H54 (cell line): ENCODE measurements at regions not wholly inside any gene's neighbourhood (a gene's known extent, or its start where the extent isn't known, plus 50 kb on each side); places are given as distances from the start of the nearest gene placed in this dataset.
A peak's percentile ranks its signal among the peaks of the same experiment; 100 is the strongest.
"Not testable (repeated sequence)": the region's sequence is repeated elsewhere in the genome, so short reads cannot be mapped to it uniquely, and the experiment has no call there.

Source experiments
- DNase-seq: peaks from one replicate; pipeline ENCODE4 v3.0.0; 2011; ENCODE audit warnings: low spot score, mixed read lengths; ENCODE audit not compliant: insufficient read length
- FAIRE-seq: peaks from 3 replicates; lab custom pipeline; 2011; peaks lifted over from hg19 to GRCh38; lab: Jason Lieb, UNC
- POLR2A ChIP-seq: IDR thresholded peaks from 2 replicates; pipeline ENCODE4 v1.6.1; 2011; ENCODE audit warnings: low read depth, mild to moderate bottlenecking, low read length

DNA sequence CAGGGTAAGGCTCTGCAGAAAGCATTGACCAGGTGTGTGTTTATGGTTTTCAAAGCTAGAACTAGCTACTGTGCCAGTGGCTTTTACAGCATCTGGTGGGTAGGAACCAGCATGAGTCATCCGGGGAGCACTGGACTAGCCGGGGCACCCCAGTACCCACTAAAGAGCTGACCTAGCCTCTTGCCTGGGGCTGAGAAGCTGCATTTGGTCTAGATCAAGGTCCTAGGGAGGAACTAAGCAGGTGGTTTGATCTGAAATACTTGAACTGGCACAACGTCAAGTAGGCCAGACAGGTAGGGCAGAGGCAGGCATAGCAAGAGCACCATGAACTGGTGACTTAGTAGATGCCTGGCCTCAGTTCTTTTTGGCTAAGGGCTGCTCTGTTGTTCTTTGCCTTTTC lies 109.8 kb upstream of the PTPRK start:
- TF ChIP-seq POLR2A, result no peak
- FAIRE-seq, result no peak
- DNase-seq, result no peak

DNA sequence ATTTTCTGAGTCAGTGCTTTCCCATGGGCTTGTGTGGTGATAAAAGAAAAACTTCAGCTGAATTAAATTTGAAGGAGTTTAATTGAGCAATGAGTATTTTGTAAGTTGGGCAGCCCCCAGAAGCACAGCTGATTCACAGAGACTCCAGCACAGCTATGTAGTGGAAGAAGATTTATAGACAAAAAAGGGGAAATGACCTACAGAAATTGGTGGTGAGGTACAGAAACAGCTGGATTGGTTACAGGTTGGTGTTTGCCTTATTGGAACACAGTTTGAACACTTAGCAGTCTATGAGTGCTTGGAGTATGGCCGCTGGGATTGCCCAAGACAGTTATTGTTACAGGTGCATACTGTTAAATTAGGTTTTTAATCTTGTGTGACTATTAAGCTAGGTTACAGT lies 96.9 kb upstream of the PTPRK start:
- FAIRE-seq, result no peak
- no peak for TF ChIP-seq POLR2A
- DNase-seq, result no peak

DNA sequence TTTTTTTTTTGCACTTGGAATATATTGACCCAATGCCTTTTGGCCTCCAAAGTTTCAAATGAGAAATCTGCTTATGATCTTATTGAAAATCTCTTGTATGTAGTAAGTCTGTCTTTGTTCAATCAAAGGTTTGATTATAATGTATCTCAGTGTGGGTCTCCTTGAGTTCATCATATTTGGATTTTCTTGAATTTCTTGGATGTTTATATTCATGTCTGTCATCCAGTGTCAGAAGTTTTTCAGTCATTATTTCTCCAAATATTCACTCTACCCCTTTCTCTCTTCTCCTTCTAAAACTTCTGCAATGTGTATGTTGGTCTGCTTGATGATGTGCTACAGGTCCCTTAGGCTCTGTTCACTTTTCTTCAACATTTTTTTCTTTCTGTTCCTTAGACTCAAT lies 95.9 kb upstream of the PTPRK start:
- TF ChIP-seq POLR2A, result no peak
- FAIRE-seq, result no peak
- DNase-seq, result no peak

DNA sequence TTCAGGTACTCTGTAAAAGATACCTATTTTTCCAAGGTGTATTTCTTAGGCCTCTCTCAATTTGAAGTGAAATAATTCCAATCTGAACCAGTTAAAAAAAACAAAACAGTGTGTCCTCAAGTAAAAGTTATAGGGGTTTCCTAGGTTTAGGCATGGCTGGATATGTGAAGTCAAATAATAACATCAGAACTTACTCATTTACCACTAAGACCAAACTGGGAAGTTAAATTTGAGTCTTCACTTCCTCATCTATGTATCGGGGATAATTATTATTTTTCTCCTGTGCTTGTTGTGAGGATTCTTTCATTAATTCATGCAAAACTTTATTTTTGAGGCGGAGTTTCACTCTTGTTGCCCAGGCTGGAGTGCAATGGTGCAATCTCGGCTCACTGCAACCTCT lies 86.2 kb upstream of the PTPRK start:
- FAIRE-seq, result no peak
- DNase-seq, result no peak
- TF ChIP-seq POLR2A, result no peak

DNA sequence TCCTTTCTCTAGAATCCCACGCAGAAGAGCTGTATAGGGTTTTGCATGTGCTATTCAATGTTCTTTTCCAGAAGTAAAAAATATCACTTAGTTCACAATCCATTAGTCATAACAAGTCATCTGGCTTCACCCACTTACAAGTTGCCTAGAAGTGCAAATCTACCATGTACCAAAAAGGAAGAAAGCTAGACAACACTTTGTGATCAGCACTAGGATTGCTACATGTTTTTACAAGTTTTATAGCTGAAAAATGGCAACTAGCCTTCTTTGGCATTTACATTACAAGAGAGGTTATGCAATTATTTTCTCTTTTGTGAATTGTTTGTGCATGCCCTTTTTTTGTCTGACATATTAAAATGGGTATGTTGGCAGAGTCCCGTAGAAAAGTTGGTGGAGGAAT lies 85.6 kb upstream of the PTPRK start:
- DNase-seq, result no peak
- no peak for TF ChIP-seq POLR2A

DNA sequence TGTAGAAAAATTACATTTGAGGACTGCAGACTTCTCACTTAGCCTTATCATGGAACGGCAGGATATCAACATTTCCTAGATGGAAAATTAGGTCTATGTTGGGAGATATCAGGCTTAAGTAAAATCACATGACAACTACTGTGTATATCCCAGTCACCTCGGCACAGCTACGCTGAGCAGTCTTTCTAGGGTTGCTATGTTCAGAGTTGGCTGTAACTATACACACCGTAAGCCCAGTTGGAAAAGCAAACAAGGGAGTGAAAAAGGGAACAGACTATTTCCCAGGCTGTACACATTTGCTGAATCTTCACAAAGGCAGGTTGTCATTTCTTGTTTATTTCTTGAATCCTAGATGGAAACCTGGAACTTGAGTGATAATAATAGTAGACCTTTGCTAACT lies 80.7 kb upstream of the PTPRK start:
- no peak for TF ChIP-seq POLR2A
- no peak for FAIRE-seq
- DNase-seq, result no peak

More for the DNA sequence above, 85.6 kb upstream of the PTPRK start:
- no peak for FAIRE-seq

DNA sequence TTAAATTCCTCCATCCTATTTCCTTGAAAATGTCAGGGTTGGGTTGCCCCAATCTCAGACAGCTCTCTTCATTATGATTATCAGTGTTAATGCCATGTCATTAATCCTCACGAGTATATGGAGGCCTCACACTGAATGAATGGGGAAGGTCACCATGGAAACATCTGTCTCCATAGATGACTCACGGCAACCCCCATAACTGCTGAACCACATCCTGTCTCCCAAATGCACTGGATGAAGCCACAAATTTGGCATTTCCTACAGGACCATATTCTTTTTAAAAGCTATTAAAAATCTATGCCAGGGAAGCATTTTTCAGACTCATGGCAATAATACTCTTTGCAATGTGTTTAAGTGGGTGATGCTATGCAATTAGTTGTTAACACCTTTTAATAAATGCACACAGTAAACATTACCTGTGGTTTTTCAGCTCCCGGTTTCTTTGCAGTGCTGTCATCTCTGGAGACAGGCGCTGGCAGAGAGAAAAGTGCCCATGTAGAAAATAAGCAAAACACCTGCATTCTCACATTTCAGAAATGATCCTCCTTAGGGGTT lies 80.1 kb upstream of the PTPRK start:
- FAIRE-seq (peak; percentile 94), DNase-seq (peak; percentile 32)
- TF ChIP-seq POLR2A, result no peak

DNA sequence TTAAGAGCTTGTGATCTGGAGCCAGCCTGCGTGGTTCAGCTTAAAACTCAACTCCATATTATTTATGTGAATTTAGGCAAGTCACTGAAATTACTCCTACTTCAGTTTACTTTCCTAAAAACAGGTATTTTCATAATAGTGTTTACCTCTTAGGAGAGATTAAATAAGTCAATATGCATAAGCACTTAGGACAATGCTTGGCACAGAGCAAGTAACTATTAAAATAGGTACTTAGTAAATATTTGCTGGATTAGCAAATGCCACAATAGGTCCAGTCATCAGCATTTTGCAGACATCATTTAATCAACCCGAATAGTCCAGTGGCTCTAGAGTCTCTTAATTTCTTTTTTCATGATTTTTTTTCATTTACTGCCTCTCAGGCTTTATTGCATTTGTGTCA lies 78.6 kb upstream of the PTPRK start:
- DNase-seq (no peak), FAIRE-seq (no peak)
- TF ChIP-seq POLR2A, result no peak

DNA sequence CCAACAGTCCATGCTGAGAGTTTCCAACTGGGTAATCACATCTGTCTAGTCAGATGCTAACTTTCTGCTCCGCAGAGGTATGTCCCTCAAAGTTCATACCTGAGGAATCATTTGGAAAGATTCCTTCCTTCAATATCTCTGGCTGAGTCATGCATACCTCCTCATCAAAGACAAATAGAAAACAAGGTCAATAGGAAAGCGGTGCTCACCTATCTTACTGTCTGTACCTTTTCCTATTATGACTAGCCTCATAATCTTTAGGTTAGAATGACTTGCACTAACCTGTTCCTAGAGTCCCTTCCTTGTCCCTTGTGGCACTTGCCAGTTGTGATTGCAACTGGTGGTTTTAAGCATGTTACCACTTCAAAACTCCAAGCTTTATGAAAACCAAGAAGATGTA lies 78.2 kb upstream of the PTPRK start:
- TF ChIP-seq POLR2A, result no peak
- DNase-seq, result no peak
- no peak for FAIRE-seq

DNA sequence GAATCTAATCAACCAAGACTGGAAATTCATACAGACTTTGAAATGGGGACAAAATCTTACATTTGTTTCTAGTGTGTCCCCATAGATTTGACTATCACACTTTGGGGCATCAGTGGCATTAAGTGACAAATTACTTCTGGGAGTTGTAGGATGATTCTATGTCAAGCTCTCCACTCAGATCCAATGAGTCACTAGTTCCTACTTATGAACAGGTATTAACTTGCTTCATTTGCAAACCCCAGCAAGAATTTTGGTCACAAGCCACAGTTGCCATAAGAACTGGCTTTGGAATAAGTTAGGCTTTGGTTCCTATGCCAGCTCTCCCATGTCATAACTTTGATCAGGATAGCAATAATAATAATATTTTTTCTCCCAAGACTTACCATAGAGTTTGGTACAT lies 77.6 kb upstream of the PTPRK start:
- TF ChIP-seq POLR2A, result no peak
- DNase-seq (no peak), FAIRE-seq (no peak)

DNA sequence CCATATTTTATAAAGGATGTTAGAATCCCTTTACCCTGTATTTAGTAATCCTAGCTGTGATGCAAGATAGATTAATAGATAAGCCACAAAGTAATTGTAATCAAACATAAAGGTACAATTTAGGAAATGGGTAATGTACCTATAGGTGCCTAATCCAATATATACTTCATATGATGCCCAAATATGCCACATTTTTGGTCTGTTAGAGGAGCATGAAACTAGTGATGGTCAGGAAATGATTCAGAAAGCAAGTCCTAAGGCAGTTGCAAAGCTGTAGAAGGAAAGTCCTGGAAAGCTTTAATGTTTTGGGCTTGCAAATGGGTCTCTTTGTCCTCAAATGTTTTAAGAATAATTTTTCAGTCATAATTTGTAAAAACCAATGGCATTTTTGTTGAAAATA lies 76.6 kb upstream of the PTPRK start:
- no peak for FAIRE-seq
- no peak for TF ChIP-seq POLR2A
- DNase-seq, result no peak

DNA sequence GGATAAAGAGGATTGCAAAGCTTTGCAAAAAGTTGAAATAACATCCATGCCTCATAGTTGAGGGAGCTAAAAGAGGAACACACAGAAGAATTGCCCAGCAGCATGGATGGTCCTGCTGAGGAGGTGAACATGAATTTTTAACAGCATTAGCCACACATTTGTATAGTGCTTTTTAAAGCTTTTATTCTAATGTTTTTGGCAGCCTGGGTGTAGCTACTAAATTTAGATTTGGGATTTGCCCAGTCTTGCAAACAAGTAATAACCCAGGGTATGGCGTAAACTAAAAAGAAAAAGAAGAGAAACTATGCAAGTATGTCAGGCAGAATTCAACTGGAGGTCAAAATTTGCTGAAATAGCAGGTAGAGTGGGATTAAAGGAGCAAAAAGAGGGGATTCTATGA lies 75.1 kb upstream of the PTPRK start:
- no peak for FAIRE-seq
- TF ChIP-seq POLR2A, result no peak
- no peak for DNase-seq

DNA sequence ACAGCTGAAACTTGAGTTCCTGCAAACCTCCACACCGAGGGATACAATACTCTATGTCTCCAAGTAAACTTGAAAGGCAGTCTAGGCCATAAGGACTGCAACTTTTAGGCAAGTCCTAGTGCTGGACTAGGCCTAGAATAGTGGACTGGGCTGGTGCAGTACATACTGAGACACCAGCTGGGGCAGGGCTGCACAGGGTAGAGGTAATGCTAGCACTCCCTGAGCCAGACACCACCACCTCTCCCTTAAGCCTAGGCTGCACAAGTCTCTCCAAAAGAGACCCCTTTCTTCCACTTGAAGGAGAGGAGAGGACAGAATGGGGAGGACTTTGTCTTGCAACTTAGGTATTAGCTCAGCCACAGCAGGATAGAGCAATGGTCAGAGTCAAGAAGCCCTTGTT lies 65.7 kb upstream of the PTPRK start:
- TF ChIP-seq POLR2A, result no peak
- DNase-seq (no peak), FAIRE-seq (no peak)

DNA sequence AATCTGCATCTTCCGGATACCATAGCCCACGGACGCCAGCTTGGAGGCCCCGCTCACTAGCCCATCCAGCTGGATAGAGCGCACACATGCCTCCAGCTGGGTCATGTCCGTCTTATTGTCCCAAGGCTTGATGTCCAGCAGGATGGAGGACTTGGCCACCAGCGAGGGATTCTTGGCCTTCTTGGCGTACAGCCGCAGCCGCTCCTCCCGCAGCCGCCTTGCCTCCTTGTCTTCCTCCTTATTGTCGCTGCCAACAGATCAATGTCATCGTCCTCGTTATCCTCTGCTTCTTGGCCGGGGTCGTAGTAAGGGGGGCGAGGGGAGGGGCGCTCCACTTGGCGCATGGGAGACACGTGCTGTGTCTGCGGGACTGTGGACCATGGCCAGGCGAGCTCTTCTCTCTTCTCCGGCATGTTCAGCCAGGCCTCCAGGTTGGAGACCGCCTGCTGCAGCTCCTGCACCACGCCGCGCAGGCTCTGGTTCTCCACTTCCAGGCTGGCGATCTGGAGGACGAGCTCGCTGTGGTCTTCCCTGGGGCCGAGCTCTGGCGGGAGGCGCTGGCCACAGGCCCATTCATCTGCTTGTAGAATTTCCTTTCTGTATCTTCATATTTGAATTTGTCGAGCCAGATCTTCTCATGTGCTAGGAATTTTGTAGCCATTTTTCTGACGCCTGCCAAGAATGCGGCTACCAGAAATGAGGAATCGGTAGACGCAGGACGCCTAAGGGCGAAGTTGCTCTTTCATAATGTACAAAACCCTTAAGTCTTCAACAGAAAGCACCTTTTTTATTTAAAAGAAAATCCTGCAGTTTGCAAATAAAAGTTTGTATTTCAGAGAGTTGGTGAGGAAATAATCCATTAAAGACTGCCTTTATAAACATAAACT lies 60.1 kb upstream of the PTPRK start:
- no peak for DNase-seq
- FAIRE-seq, result no peak
- TF ChIP-seq POLR2A, result no peak

DNA sequence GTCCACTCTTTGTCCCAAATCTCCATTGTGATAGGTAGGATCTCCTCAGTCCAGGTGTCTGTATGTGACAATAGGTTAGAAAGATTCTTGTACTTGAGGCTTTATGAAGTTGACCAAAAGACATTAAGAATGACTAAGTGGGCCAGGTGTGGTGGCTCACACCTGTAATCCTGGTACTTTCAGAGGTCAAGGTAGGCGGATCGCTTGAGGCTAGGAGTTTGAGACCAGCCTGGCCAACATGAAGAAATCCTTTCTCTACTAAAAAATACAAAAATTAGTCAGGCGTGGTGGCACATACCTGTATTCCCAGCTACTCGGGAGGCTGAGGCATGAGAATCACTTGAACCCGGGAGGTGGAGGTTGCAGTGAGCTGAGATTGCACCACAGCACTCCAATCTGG lies 54.9 kb upstream of the PTPRK start:
- FAIRE-seq, DNase-seq: not testable (repeated sequence)

DNA sequence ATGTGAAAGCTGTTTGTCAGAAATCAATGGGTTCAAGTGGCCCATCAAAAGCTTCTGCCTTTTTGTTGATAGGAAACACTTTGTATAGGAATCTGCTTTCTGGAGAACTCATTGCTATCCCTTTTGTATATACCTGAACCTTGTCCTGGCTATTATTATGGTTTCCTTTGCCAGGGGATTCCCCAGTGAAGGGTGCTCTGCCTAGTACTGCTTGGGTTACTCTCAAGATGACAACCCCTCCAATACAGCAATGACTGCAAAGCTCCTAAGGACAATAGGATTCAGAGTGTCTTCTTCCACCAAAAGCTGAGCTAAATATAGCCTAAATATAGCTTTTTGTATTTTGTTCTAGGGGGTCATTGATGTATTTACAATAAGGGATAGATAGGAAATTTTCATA lies 54.0 kb upstream of the PTPRK start:
- no peak for FAIRE-seq
- no peak for TF ChIP-seq POLR2A
- no peak for DNase-seq
